K562 (cell line): ENCODE measurements at regions not wholly inside any gene's neighbourhood (a gene's known extent, or its start where the extent isn't known, plus 50 kb on each side); places are given as distances from the start of the nearest gene placed in this dataset.

Experiments
- EWSR1 ChIP-seq: fragments of 450-650 bp; IDR thresholded peaks from 2 replicates; pipeline ENCODE4 v1.6.1; 2018; ENCODE audit warnings: borderline replicate concordance, mild to moderate bottlenecking, low read depth, moderate library complexity; ENCODE audit not compliant: partially characterized antibody
- EZH2 ChIP-seq: IDR thresholded peaks from 2 replicates; pipeline ENCODE4 v1.6.1; 2012; ENCODE audit warnings: low read depth, mild to moderate bottlenecking, inconsistent platforms, low read length, borderline replicate concordance
- FOXA1 ChIP-seq: fragments of 450-650 bp; IDR thresholded peaks from 2 replicates; pipeline ENCODE4 v1.6.1; 2016; ENCODE audit warnings: mild to moderate bottlenecking, borderline replicate concordance
- POLR2AphosphoS5 ChIP-seq: IDR thresholded peaks from 2 replicates; pipeline ENCODE4 v1.6.1; 2011; ENCODE audit warnings: mild to moderate bottlenecking, low read depth, low read length, moderate library complexity; ENCODE audit not compliant: control insufficient read depth, insufficient read depth
- ZNF274 ChIP-seq: IDR thresholded peaks from 2 replicates; pipeline ENCODE4 v1.6.1; 2011; ENCODE audit warnings: low read depth, mild to moderate bottlenecking, low read length, moderate library complexity, borderline replicate concordance

DNA sequence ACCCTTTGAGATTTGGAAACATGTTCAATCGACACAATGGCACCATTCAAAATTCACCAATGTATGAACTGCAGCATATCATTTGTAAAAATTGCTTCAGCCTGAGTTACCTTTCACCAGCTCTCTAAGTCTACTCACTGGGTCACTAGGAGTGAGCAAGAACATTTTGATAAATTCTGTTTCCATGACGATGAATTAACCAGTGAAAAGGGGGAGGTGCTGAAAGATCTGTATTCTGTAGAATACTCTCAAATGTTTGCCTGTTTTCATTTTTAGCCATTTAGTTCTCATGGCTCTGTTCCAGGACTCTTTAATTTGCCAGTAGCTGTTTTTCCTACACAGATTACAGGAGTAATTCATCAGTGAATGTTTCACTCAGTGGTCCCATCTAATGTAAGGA, 883.4 kb downstream of the DIAPH3 start:
- TF ChIP-seq EWSR1 (no peak), EZH2 (no peak), ZNF274 (no peak), FOXA1 (no peak), POLR2AphosphoS5 (no peak)
